Astrocyte (in vitro differentiated cells and primary cell): ENCODE measurements at regions not wholly inside any gene's neighbourhood (a gene's known extent, or its start where the extent isn't known, plus 50 kb on each side); places are given as distances from the start of the nearest gene placed in this dataset.
"Not testable (repeated sequence)": the region's sequence is repeated elsewhere in the genome, so short reads cannot be mapped to it uniquely, and the experiment has no call there.

ENCODE experiments used
- DNase-seq: peaks from one replicate; pipeline ENCODE4 v3.0.0-alpha.2; 2010; ENCODE audit warnings: low read depth
- FAIRE-seq: peaks from 2 replicates; lab custom pipeline; 2011; peaks lifted over from hg19 to GRCh38; lab: Jason Lieb, UNC
- H2AFZ ChIP-seq: 2 replicates; pipeline ENCODE4 v1.6.0; 2012; ENCODE audit warnings: low read depth, low read length, inconsistent platforms
- H3K27ac ChIP-seq: 2 replicates; pipeline ENCODE4 v1.5.1; 2011; ENCODE audit warnings: low read depth, low read length, inconsistent platforms
- H3K27me3 ChIP-seq: 2 replicates; pipeline ENCODE4 v1.6.0; 2011; ENCODE audit warnings: low read length, inconsistent platforms; ENCODE audit not compliant: insufficient read depth
- H3K36me3 ChIP-seq: 2 replicates; pipeline ENCODE4 v1.5.1; 2011; ENCODE audit warnings: low read length, inconsistent platforms; ENCODE audit not compliant: insufficient read depth
- H3K4me1 ChIP-seq: 2 replicates; pipeline ENCODE4 v1.5.1; 2011; ENCODE audit warnings: low read length, inconsistent platforms; ENCODE audit not compliant: insufficient read depth
- H3K4me2 ChIP-seq: 2 replicates; pipeline ENCODE4 v1.6.0; 2012; ENCODE audit warnings: low read length, inconsistent platforms
- H3K4me3 ChIP-seq: 2 replicates; pipeline ENCODE4 v1.5.1; 2011; ENCODE audit warnings: low read depth, mild to moderate bottlenecking, low read length, inconsistent platforms; ENCODE audit not compliant: insufficient read depth
- H3K79me2 ChIP-seq: 2 replicates; pipeline ENCODE4 v1.6.0; 2012; ENCODE audit warnings: mild to moderate bottlenecking, low read length, inconsistent platforms; ENCODE audit not compliant: insufficient read depth
- H3K9ac ChIP-seq: 2 replicates; pipeline ENCODE4 v1.6.0; 2012; ENCODE audit warnings: mild to moderate bottlenecking, low read length, inconsistent platforms
- H3K9me3 ChIP-seq: 2 replicates; pipeline ENCODE4 v1.5.1; 2012; ENCODE audit warnings: low read depth, mild to moderate bottlenecking, low read length, inconsistent platforms; ENCODE audit not compliant: insufficient read depth
- H4K20me1 ChIP-seq: 2 replicates; pipeline ENCODE4 v1.6.0; 2012; ENCODE audit warnings: low read length, inconsistent platforms; ENCODE audit not compliant: insufficient read depth
- H3K27ac Mint-ChIP-seq: one replicate; pipeline ENCODE4 v1.8.0; 2021; ENCODE audit warnings: mild to moderate bottlenecking, mixed read lengths; ENCODE audit not compliant: unreplicated experiment
- H3K27me3 Mint-ChIP-seq: one replicate; pipeline ENCODE4 v1.8.0; 2021; ENCODE audit warnings: low read depth, mixed read lengths; ENCODE audit not compliant: unreplicated experiment
- H3K36me3 Mint-ChIP-seq: one replicate; pipeline ENCODE4 v1.8.0; 2021; ENCODE audit warnings: low read depth, mixed read lengths; ENCODE audit not compliant: unreplicated experiment
- H3K4me1 Mint-ChIP-seq: one replicate; pipeline ENCODE4 v1.8.0; 2021; ENCODE audit warnings: low read depth, mixed read lengths; ENCODE audit not compliant: unreplicated experiment
- H3K4me3 Mint-ChIP-seq: one replicate; pipeline ENCODE4 v1.8.0; 2021; ENCODE audit warnings: mild to moderate bottlenecking, moderate library complexity, mixed read lengths; ENCODE audit not compliant: unreplicated experiment
- H3K9me3 Mint-ChIP-seq: one replicate; pipeline ENCODE4 v1.8.0; 2021; ENCODE audit warnings: mild to moderate bottlenecking, mixed read lengths; ENCODE audit not compliant: unreplicated experiment
- EZH2 ChIP-seq: IDR thresholded peaks from 2 replicates; pipeline ENCODE4 v1.6.1; 2012; ENCODE audit warnings: mild to moderate bottlenecking, low read length, inconsistent platforms; ENCODE audit not compliant: insufficient read depth
- TF ChIP-seq, protein P1 (sequence below): IDR thresholded peaks from 2 replicates; pipeline ENCODE4 v1.5.1; 2011; ENCODE audit warnings: low read depth, mild to moderate bottlenecking, inconsistent platforms, low read length, moderate library complexity; ENCODE audit not compliant: insufficient read depth

- Mint-ChIP-seq H3K27me3 (peaks cover 4% of the 10 kb centered on the region), H3K36me3 (no peaks in the 10 kb centered on the region), H3K4me1 (peaks cover 6% of the 10 kb centered on the region), H3K9me3 (no peaks in the 10 kb centered on the region), H3K27ac (no peak overlapping the region), H3K4me3 (no peak overlapping the region)
- H3K4me1 ChIP-seq: no peaks in the 10 kb centered on the region
- H3K9me3 ChIP-seq: no peaks in the 10 kb centered on the region
- no peaks in the 10 kb centered on the region for H3K27me3 ChIP-seq
- no peak overlapping the region for H3K4me2 ChIP-seq
- FAIRE-seq: no peak
- no peak for DNase-seq
- TF ChIP-seq, protein P1, sequence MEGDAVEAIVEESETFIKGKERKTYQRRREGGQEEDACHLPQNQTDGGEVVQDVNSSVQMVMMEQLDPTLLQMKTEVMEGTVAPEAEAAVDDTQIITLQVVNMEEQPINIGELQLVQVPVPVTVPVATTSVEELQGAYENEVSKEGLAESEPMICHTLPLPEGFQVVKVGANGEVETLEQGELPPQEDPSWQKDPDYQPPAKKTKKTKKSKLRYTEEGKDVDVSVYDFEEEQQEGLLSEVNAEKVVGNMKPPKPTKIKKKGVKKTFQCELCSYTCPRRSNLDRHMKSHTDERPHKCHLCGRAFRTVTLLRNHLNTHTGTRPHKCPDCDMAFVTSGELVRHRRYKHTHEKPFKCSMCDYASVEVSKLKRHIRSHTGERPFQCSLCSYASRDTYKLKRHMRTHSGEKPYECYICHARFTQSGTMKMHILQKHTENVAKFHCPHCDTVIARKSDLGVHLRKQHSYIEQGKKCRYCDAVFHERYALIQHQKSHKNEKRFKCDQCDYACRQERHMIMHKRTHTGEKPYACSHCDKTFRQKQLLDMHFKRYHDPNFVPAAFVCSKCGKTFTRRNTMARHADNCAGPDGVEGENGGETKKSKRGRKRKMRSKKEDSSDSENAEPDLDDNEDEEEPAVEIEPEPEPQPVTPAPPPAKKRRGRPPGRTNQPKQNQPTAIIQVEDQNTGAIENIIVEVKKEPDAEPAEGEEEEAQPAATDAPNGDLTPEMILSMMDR: no peak
- no peak for TF ChIP-seq EZH2
- H4K20me1 ChIP-seq: no peaks in the 10 kb centered on the region
- H2AFZ ChIP-seq: no peak overlapping the region
- no peaks in the 10 kb centered on the region for H3K79me2 ChIP-seq
- H3K36me3 ChIP-seq: no peaks in the 10 kb centered on the region
- no peak overlapping the region for H3K27ac ChIP-seq
- no peak overlapping the region for H3K9ac ChIP-seq
- no peak overlapping the region for H3K4me3 ChIP-seq
Observed at GRCh38 chr9:106020186-106020585, 325.8 kb downstream of the TMEM38B start.

DNA sequence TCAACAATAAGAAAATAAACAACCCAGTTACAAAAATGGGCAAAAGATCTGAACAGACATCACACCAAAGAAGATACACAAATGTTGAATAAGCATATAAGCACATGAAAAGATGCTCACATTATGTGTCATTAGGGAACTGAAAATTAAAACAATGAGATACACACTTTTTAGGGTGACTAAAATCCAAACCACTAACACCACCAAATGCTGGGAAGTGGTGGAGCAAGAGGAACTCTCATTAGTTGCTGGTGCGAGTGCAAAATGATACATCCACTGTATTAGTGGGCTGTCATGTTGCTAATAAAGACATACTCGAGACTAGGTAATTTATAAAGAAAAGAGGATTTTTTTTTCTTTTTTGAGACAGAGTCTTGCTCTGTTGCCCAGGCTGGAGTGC is 329.1 kb downstream of the TMEM38B start:
- TF ChIP-seq EZH2: no peak
- TF ChIP-seq, protein P1: no peak
- Histone ChIP-seq H3K36me3 (no peaks in the 10 kb centered on the region), H3K9me3 (no peaks in the 10 kb centered on the region), H4K20me1 (no peaks in the 10 kb centered on the region), H2AFZ (no peak overlapping the region), H3K27ac (no peak overlapping the region), H3K79me2 (no peaks in the 10 kb centered on the region), H3K27me3 (no peaks in the 10 kb centered on the region), H3K4me3 (no peak overlapping the region), H3K9ac (no peak overlapping the region), H3K4me1 (no peaks in the 10 kb centered on the region), H3K4me2 (no peak overlapping the region)
- FAIRE-seq (no peak), DNase-seq (no peak)
- H3K4me3 Mint-ChIP-seq: no peak overlapping the region
- H3K27ac Mint-ChIP-seq: no peak overlapping the region
- no peaks in the 10 kb centered on the region for H3K27me3 Mint-ChIP-seq
- no peaks in the 10 kb centered on the region for H3K36me3 Mint-ChIP-seq
- no peaks in the 10 kb centered on the region for H3K9me3 Mint-ChIP-seq
- H3K4me1 Mint-ChIP-seq: peaks cover 6% of the 10 kb centered on the region

DNA sequence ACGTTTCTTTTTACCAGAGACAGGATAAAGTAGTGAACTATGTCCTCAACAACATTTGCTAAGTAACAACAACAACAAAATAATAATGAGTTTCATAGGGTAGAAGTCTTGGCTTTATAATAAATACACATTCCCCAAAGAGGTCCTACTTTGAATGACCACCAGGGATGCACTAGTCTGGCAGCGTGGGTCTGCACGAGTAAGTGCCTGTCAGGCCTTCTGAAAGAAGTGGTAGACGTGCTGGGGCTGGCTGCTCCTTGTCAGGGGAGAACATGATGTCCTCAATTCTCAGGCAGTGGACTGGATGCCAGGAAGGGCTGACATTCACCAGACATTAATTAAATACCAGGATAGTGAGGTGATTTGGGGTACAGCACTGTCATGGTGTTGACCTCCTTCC is 331.1 kb downstream of the TMEM38B start:
- Histone ChIP-seq H3K4me3 (no peak overlapping the region), H3K4me1 (no peaks in the 10 kb centered on the region), H3K4me2 (no peak overlapping the region), H3K79me2 (no peaks in the 10 kb centered on the region), H4K20me1 (no peaks in the 10 kb centered on the region), H3K9me3 (no peaks in the 10 kb centered on the region), H3K27me3 (no peaks in the 10 kb centered on the region), H3K36me3 (no peaks in the 10 kb centered on the region), H3K27ac (no peak overlapping the region), H3K9ac (no peak overlapping the region), H2AFZ (no peak overlapping the region)
- Mint-ChIP-seq H3K27ac (no peak overlapping the region), H3K4me1 (no peaks in the 10 kb centered on the region), H3K4me3 (no peak overlapping the region), H3K27me3 (no peaks in the 10 kb centered on the region), H3K9me3 (peaks cover 2% of the 10 kb centered on the region), H3K36me3 (no peaks in the 10 kb centered on the region)
- DNase-seq: no peak
- FAIRE-seq: no peak
- TF ChIP-seq, protein P1: no peak

GRCh38 chr9:106030146-106030545 is 335.8 kb downstream of the TMEM38B start:
- not testable (repeated sequence) for H3K27me3 ChIP-seq, H3K27ac ChIP-seq, H3K4me3 Mint-ChIP-seq, H4K20me1 ChIP-seq, DNase-seq, H3K36me3 ChIP-seq, H3K9me3 Mint-ChIP-seq, H3K79me2 ChIP-seq, H3K4me3 ChIP-seq, H3K9me3 ChIP-seq, H3K4me1 Mint-ChIP-seq, H3K27ac Mint-ChIP-seq, H3K4me1 ChIP-seq, H3K4me2 ChIP-seq, H2AFZ ChIP-seq, H3K27me3 Mint-ChIP-seq, H3K9ac ChIP-seq, FAIRE-seq, H3K36me3 Mint-ChIP-seq
